ENCODE measurements at regions not wholly inside any gene's neighbourhood (a gene's known extent, or its start where the extent isn't known, plus 50 kb on each side); places are given as distances from the start of the nearest gene placed in this dataset.

- Histone ChIP-seq H3K27me3 (ENCODE audit: insufficient read depth, low read length) (no peaks in the 10 kb centered on the region), H3K4me3 (ENCODE audit: low read length) (no peak overlapping the region), H3K27ac (ENCODE audit: low read depth, low read length) (no peak overlapping the region), H3K4me1 (ENCODE audit: insufficient read depth, low read length) (no peaks in the 10 kb centered on the region), H3K9me3 (ENCODE audit: insufficient read depth, low read depth, low read length) (no peaks in the 10 kb centered on the region), H3K9ac (ENCODE audit: low read depth, low read length) (no peak overlapping the region), H3K36me3 (ENCODE audit: insufficient read depth, low read length) (no peaks in the 10 kb centered on the region)
- WGBS = 97% methylated on average over 3 of the region's 3 CpGs
These were observed 248.0 kb downstream of the KCTD12 start for GRCh38 chr13:76638181-76638580.

- H3K27me3 ChIP-seq (ENCODE audit: insufficient read depth, low read length) = no peaks in the 10 kb centered on the region
- no peaks in the 10 kb centered on the region for H3K4me1 ChIP-seq (ENCODE audit: insufficient read depth, low read length)
- no peaks in the 10 kb centered on the region for H3K9me3 ChIP-seq (ENCODE audit: insufficient read depth, low read depth, low read length)
- WGBS = 100% methylated on average over 1 of the region's 2 CpGs
- H3K27ac ChIP-seq (ENCODE audit: low read depth, low read length) = no peak overlapping the region
- no peak overlapping the region for H3K4me3 ChIP-seq (ENCODE audit: low read length)
- no peak overlapping the region for H3K9ac ChIP-seq (ENCODE audit: low read depth, low read length)
- no peaks in the 10 kb centered on the region for H3K36me3 ChIP-seq (ENCODE audit: insufficient read depth, low read length)
These were observed 248.5 kb downstream of the KCTD12 start for GRCh38 chr13:76637641-76638141.

DNA sequence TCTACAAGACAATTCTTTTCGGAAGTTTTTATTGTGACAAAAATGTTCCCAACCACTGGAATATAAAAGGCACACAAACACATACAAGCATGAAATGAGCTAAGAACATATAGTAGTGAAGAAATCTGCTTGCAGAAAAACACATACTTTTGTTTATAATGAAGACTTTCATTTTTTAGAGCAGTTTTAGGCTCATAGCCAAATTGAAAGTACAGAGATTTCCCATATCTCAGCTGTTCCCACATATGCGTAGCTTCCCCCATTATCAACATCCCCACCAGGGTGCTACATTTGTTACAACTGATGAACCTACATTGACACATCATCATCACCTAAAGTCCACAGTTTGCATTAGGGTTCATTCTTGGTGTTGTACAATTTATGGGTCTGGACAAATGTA is 249.4 kb downstream of the KCTD12 start:
- WGBS = 89% methylated on average over 1 of the region's 2 CpGs
- no peaks in the 10 kb centered on the region for H3K9me3 ChIP-seq (ENCODE audit: insufficient read depth, low read depth, low read length)
- H3K4me3 ChIP-seq (ENCODE audit: low read length) = no peak overlapping the region
- H3K27me3 ChIP-seq (ENCODE audit: insufficient read depth, low read length) = no peaks in the 10 kb centered on the region
- no peak overlapping the region for H3K27ac ChIP-seq (ENCODE audit: low read depth, low read length)
- H3K4me1 ChIP-seq (ENCODE audit: insufficient read depth, low read length) = no peaks in the 10 kb centered on the region
- no peaks in the 10 kb centered on the region for H3K36me3 ChIP-seq (ENCODE audit: insufficient read depth, low read length)
- no peak overlapping the region for H3K9ac ChIP-seq (ENCODE audit: low read depth, low read length)

DNA sequence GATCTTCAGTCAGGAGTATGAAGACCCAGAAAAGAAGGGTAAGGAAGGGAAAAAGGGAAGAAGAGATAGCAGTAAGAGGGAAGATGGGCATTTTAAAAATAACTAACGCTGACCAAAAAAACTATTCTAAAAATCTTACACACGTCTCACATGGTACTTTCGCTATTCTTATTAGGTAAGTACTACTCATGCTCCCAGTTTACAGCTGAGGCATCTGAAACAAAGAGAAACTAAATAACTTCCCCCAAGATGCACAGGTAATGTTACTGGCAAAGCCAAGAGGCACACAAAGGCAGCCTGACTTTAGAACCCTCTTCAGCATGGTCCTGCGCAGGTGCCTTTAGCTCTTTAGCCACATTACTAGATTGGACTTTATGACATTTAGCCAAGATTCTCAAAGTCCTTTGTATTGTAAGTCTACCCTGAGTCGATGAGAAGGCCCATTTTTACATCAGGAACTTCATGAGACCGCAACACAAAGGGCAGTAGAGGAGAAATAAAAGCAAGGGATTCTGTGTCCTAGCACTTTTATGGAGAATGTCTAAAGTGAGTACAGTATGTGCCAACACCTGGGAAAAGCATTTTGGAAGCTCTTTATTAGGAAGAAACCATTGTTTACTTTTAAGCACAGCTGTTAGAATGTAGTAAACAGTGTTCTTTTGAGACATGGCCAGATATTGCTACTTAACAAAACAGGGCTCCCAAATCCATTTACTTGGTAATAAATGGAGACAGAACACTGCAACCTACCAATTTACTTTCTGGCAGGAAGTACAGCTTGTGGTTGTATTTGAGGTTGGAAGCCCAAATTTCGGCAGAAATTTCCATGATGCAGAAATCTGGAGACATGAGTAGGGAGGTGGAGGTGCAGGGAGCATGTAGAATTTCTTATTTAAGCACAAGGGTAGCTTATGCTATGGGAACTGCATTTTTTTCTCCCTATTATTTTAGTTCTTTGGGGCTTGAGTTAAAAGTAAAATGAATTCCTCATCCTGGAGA is 250.7 kb downstream of the KCTD12 start:
- H3K4me1 ChIP-seq (ENCODE audit: insufficient read depth, low read length) = no peaks in the 10 kb centered on the region
- 95% methylated on average over 7 of the region's 7 CpGs for WGBS
- H3K27ac ChIP-seq (ENCODE audit: low read depth, low read length) = no peak overlapping the region
- no peaks in the 10 kb centered on the region for H3K36me3 ChIP-seq (ENCODE audit: insufficient read depth, low read length)
- H3K4me3 ChIP-seq (ENCODE audit: low read length) = no peak overlapping the region
- no peaks in the 10 kb centered on the region for H3K27me3 ChIP-seq (ENCODE audit: insufficient read depth, low read length)
- no peaks in the 10 kb centered on the region for H3K9me3 ChIP-seq (ENCODE audit: insufficient read depth, low read depth, low read length)
- H3K9ac ChIP-seq (ENCODE audit: low read depth, low read length) = no peak overlapping the region

DNA sequence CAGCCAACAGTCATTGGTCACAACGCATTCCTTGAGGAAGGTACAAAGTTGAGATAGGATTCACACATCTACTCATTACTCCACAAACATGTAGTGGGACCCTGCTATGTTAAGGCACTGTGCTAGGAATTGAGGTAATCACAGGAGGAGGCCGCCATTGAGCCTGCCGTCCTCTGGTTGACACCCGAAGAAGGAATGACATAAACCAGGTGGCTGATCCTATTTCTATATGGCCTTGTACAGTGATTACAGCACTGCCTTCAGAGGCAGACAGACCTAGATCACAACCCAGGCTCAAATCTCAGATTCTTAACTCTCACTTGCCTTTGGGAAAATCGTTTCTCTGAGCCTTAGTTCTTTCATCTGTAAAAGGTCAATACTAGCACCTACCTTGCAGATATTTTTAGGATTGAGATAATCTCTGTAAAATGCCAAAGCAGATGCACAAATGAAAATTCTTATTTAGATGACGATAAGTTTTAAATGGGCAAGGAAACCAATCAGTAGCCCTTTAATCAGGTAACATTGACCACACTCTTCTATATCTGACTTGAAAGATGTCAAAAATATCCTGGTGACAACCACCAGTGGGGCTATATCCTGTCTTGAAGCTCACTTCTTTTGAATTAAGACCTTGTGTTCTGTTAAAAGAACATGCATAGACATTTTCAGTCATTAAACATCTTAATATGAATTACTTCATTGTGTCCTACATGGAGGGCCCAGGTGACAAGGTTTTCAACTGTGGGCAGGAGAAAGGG is 251.6 kb downstream of the KCTD12 start:
- H3K4me3 ChIP-seq (ENCODE audit: low read length) = no peak overlapping the region
- no peaks in the 10 kb centered on the region for H3K36me3 ChIP-seq (ENCODE audit: insufficient read depth, low read length)
- H3K27ac ChIP-seq (ENCODE audit: low read depth, low read length) = no peak overlapping the region
- H3K9ac ChIP-seq (ENCODE audit: low read depth, low read length) = no peak overlapping the region
- WGBS = 75% methylated on average over 5 of the region's 6 CpGs
- no peaks in the 10 kb centered on the region for H3K9me3 ChIP-seq (ENCODE audit: insufficient read depth, low read depth, low read length)
- no peaks in the 10 kb centered on the region for H3K27me3 ChIP-seq (ENCODE audit: insufficient read depth, low read length)
- no peaks in the 10 kb centered on the region for H3K4me1 ChIP-seq (ENCODE audit: insufficient read depth, low read length)

GRCh38 chr13:76632401-76633044 is 253.7 kb downstream of the KCTD12 start:
- H3K4me3 ChIP-seq (ENCODE audit: low read length) = no peak overlapping the region
- H3K36me3 ChIP-seq (ENCODE audit: insufficient read depth, low read length) = no peaks in the 10 kb centered on the region
- no peaks in the 10 kb centered on the region for H3K27me3 ChIP-seq (ENCODE audit: insufficient read depth, low read length)
- no peaks in the 10 kb centered on the region for H3K9me3 ChIP-seq (ENCODE audit: insufficient read depth, low read depth, low read length)
- H3K4me1 ChIP-seq (ENCODE audit: insufficient read depth, low read length) = no peaks in the 10 kb centered on the region
- no peak overlapping the region for H3K9ac ChIP-seq (ENCODE audit: low read depth, low read length)
- no peak overlapping the region for H3K27ac ChIP-seq (ENCODE audit: low read depth, low read length)
- WGBS = 74% methylated on average over 3 of the region's 3 CpGs

DNA sequence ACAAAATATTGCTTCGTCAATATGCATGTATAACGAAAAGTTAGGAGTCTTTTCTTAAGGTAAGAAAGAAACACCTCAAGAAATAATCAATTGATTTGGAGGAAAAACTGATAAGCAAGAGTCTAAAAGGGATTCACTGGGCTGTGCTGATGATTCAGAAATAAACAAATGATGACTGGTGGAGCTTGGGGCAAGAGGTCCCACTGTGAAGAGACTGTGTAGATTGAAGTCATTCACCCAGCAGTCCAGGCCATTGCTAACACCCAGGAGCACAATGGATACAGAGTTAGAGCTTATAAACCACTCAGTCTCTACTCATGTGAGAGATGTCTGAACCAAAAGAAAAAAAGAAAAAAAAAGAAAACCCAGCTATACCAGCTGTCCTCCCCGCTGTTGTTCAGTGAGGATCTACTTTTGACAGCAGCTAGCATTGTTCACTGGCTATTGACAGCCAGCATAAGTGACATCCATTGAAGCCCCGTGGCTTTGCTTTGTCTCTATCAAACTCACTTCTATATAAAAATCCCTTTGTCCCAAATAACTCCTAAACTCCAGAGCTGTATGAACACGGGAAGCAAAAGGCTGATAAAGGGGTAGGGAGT is 255.5 kb downstream of the KCTD12 start:
- no peaks in the 10 kb centered on the region for H3K4me1 ChIP-seq (ENCODE audit: insufficient read depth, low read length)

GRCh38 chr13:76622315-76623040 is 263.7 kb downstream of the KCTD12 start:
- no peak overlapping the region for H3K4me3 ChIP-seq (ENCODE audit: low read length)
- H3K27ac ChIP-seq (ENCODE audit: low read depth, low read length) = no peak overlapping the region
- H3K4me1 ChIP-seq (ENCODE audit: insufficient read depth, low read length) = peaks cover 7% of the 10 kb centered on the region; the same call in 1 of the 2 replicates
- H3K9me3 ChIP-seq (ENCODE audit: insufficient read depth, low read depth, low read length) = 0 out of 2 replicates have a peak, but pooled peaks cover 3% of the 10 kb centered on the region
- 88% methylated on average over 1 of the region's 1 CpG for WGBS
- H3K36me3 ChIP-seq (ENCODE audit: insufficient read depth, low read length) = no peaks in the 10 kb centered on the region
- no peaks in the 10 kb centered on the region for H3K27me3 ChIP-seq (ENCODE audit: insufficient read depth, low read length)
- H3K9ac ChIP-seq (ENCODE audit: low read depth, low read length) = no peak overlapping the region

More for the DNA sequence above, 255.5 kb downstream of the KCTD12 start:
- Histone ChIP-seq H3K9ac (ENCODE audit: low read depth, low read length) (no peak overlapping the region), H3K27me3 (ENCODE audit: insufficient read depth, low read length) (no peaks in the 10 kb centered on the region), H3K36me3 (ENCODE audit: insufficient read depth, low read length) (no peaks in the 10 kb centered on the region), H3K27ac (ENCODE audit: low read depth, low read length) (no peak overlapping the region), H3K9me3 (ENCODE audit: insufficient read depth, low read depth, low read length) (0 out of 2 replicates have a peak, but pooled peaks cover 3% of the 10 kb centered on the region), H3K4me3 (ENCODE audit: low read length) (no peak overlapping the region)
- 80% methylated on average over 4 of the region's 5 CpGs for WGBS

DNA sequence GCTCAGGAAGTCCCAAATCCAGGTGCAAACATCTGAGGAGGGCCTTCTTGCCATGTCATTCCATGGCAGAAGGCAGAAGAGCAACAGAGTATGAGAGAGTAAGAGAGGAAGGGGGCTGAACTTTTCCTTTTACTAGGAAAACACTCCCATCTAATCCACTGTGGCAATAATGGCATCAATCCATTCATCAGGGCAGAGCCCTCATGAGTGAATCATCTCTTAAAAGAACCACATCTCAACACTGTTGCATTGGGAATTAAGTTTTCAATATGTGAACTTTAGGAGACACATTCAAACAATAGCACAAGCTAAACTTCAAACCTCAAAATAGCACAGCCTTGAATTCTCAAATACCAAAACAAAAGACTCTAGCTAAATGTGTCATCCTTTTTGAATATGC is 264.5 kb downstream of the KCTD12 start:
- H3K9ac ChIP-seq (ENCODE audit: low read depth, low read length) = no peak overlapping the region
- H3K27ac ChIP-seq (ENCODE audit: low read depth, low read length) = no peak overlapping the region
- no peak overlapping the region for H3K4me3 ChIP-seq (ENCODE audit: low read length)
- no peaks in the 10 kb centered on the region for H3K36me3 ChIP-seq (ENCODE audit: insufficient read depth, low read length)
- peaks cover 7% of the 10 kb centered on the region; the same call in 1 of the 2 replicates for H3K4me1 ChIP-seq (ENCODE audit: insufficient read depth, low read length)
- no peaks in the 10 kb centered on the region for H3K9me3 ChIP-seq (ENCODE audit: insufficient read depth, low read depth, low read length)
- H3K27me3 ChIP-seq (ENCODE audit: insufficient read depth, low read length) = no peaks in the 10 kb centered on the region

DNA sequence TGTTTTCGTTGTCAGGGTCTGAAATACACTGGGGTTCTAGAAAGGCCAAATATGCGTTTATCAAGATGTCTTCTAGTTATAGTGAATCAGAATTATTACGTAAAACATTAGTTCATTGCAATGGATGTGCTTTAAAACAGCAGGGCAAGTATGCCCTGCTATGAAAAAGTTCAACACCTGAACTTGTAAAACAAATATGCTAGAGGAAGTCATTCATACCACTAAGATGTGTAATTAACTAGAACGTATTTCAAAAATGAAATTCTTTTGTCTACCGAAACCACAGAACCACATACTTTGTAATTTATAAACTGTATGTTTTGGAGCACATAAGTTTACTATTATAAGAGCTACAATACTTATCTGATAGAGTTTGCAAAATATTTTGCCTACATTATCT is 266.2 kb downstream of the KCTD12 start:
- no peaks in the 10 kb centered on the region for H3K9me3 ChIP-seq (ENCODE audit: insufficient read depth, low read depth, low read length)
- no peak overlapping the region for H3K27ac ChIP-seq (ENCODE audit: low read depth, low read length)
- H3K27me3 ChIP-seq (ENCODE audit: insufficient read depth, low read length) = no peaks in the 10 kb centered on the region
- no peak overlapping the region for H3K9ac ChIP-seq (ENCODE audit: low read depth, low read length)
- 90% methylated on average over 3 of the region's 5 CpGs for whole genome bisulfite sequencing
- no peaks in the 10 kb centered on the region for H3K36me3 ChIP-seq (ENCODE audit: insufficient read depth, low read length)
- H3K4me1 ChIP-seq (ENCODE audit: insufficient read depth, low read length) = peaks cover 7% of the 10 kb centered on the region; the same call in 1 of the 2 replicates
- no peak overlapping the region for H3K4me3 ChIP-seq (ENCODE audit: low read length)

All from HUES64 (cell line).